ENCODE measurements at regions not wholly inside any gene's neighbourhood (a gene's known extent, or its start where the extent isn't known, plus 50 kb on each side); places are given as distances from the start of the nearest gene placed in this dataset.

- TF ChIP-seq POLR2A (IDR thresholded peaks at IDR 0.05) (no peak), CTCF (IDR thresholded peaks at IDR 0.05) (no peak)
Observed at GRCh38 chr12:25023808-25024207, 74.9 kb upstream of the BCAT1 start.

Measured in right lobe of liver (tissue), 4 donors.